Kidney (tissue), 13 donors: ENCODE measurements at regions not wholly inside any gene's neighbourhood (a gene's known extent, or its start where the extent isn't known, plus 50 kb on each side); places are given as distances from the start of the nearest gene placed in this dataset.

Experiments used
- DNase-seq, 5 donors: peaks; one replicate each; pipeline ENCODE4 v3.0.0-alpha.2; 2013 to 2020
- FAIRE-seq: peaks from 2 replicates; lab custom pipeline; 2012; peaks lifted over from hg19 to GRCh38; lab: Jason Lieb, UNC
- H3K27ac ChIP-seq, 2 donors: one replicate each; pipeline ENCODE4 v1.7.0; 2013; ENCODE audit warnings: low read depth in 2 of 2, low read length in 2 of 2, inconsistent platforms in 1 of 2
- H3K27me3 ChIP-seq: one replicate; pipeline ENCODE4 v1.7.1; 2013; ENCODE audit warnings: low read length, inconsistent platforms; ENCODE audit not compliant: control insufficient read depth, insufficient read depth
- H3K36me3 ChIP-seq, 3 donors: one replicate each; pipeline versions ENCODE4 v1.7.0 to v1.7.1; 2013; ENCODE audit warnings: low read length in 3 of 3, control low read depth in 1 of 3, inconsistent platforms in 1 of 3; ENCODE audit not compliant: insufficient read depth in 3 of 3, control insufficient read depth in 2 of 3
- H3K4me1 ChIP-seq, 3 donors: one replicate each; pipeline versions ENCODE4 v1.7.0 to v1.7.1; 2013; ENCODE audit warnings: low read length in 3 of 3, inconsistent platforms in 1 of 3, low read depth in 1 of 3; ENCODE audit not compliant: control insufficient read depth in 2 of 3, insufficient read depth in 2 of 3
- H3K4me3 ChIP-seq, 3 donors: one replicate each; pipeline versions ENCODE4 v1.7.0 to v1.8.1; 2013; ENCODE audit warnings: low read length in 3 of 3, control low read depth in 1 of 3, inconsistent platforms in 1 of 3
- H3K9ac ChIP-seq, 3 donors: one replicate each; pipeline versions ENCODE4 v1.7.0 to v1.7.1; 2013; ENCODE audit warnings: low read length in 3 of 3, control low read depth in 1 of 3, inconsistent platforms in 1 of 3
- H3K9me3 ChIP-seq, 3 donors: one replicate each; pipeline versions ENCODE4 v1.7.0 to v1.7.1; 2013; ENCODE audit warnings: low read length in 3 of 3, control low read depth in 1 of 3, inconsistent platforms in 1 of 3; ENCODE audit not compliant: control insufficient read depth in 2 of 3, insufficient read depth in 1 of 3
- CTCF ChIP-seq: IDR thresholded peaks from 3 replicates; pipeline ENCODE4 v1.5.1; 2012; ENCODE audit warnings: mild to moderate bottlenecking, moderate library complexity, borderline replicate concordance; ENCODE audit not compliant: insufficient read depth; ENCODE audit errors: extremely low read depth
- intact Hi-C: fragments of 100-400 bp; cut with DNase I; formaldehyde crosslinking; loops from one replicate; pipeline ENCODE4 v1.11.1; 2022
- donor health status: control.
- donor health status: control.
- donor health status: control.
- donor health status: control.
- donor health status: control.
- donor health status: DM: yes; HTN: yes; CAD: no.
- donor health status: Normal renal cell carcinoma (clear cell type).

- FAIRE-seq = no peak
- no peaks in the 10 kb centered on the region for H3K4me1 ChIP-seq
- no peak for DNase-seq
- H3K36me3 ChIP-seq = no peaks in the 10 kb centered on the region
- no peak overlapping the region for H3K27ac ChIP-seq
- H3K4me3 ChIP-seq = no peak overlapping the region
- H3K27me3 ChIP-seq = no peaks in the 10 kb centered on the region
- H3K9ac ChIP-seq = no peak overlapping the region
- intact Hi-C loops = no loop called here
- TF ChIP-seq CTCF = no peak
- H3K9me3 ChIP-seq = peaks cover 0 to 3% (median 0%) of the 10 kb centered on the region in 3 donors
These were observed 260.2 kb upstream of the COL3A1 start for GRCh38 chr2:188713961-188714360.

- no peaks in the 10 kb centered on the region for H3K27me3 ChIP-seq
- no peaks in the 10 kb centered on the region for H3K36me3 ChIP-seq
- H3K4me1 ChIP-seq = no peaks in the 10 kb centered on the region
- no peak for TF ChIP-seq CTCF
- H3K9me3 ChIP-seq = peaks cover 0 to 3% (median 0%) of the 10 kb centered on the region in 3 donors
- FAIRE-seq (no peak), DNase-seq (peak in 3 of 5 donors; percentile 8 to 38 (median 9))
- no peak overlapping the region for H3K9ac ChIP-seq
- no peak overlapping the region for H3K4me3 ChIP-seq
- H3K27ac ChIP-seq = no peak overlapping the region
- intact Hi-C loops = no loop called here
These were observed 253.2 kb upstream of the COL3A1 start for GRCh38 chr2:188720811-188721605.

GRCh38 chr2:188721784-188722183 is 252.4 kb upstream of the COL3A1 start:
- no peak for DNase-seq
- no peaks in the 10 kb centered on the region for H3K36me3 ChIP-seq
- H3K9ac ChIP-seq = no peak overlapping the region
- H3K27me3 ChIP-seq = no peaks in the 10 kb centered on the region
- no peak for TF ChIP-seq CTCF
- intact Hi-C loops = no loop called here
- no peak for FAIRE-seq
- no peak overlapping the region for H3K4me3 ChIP-seq
- H3K27ac ChIP-seq = no peak overlapping the region
- no peaks in the 10 kb centered on the region for H3K4me1 ChIP-seq
- peaks cover 0 to 3% (median 0%) of the 10 kb centered on the region in 3 donors for H3K9me3 ChIP-seq
